ENCODE measurements at regions not wholly inside any gene's neighbourhood (a gene's known extent, or its start where the extent isn't known, plus 50 kb on each side); places are given as distances from the start of the nearest gene placed in this dataset.

DNA sequence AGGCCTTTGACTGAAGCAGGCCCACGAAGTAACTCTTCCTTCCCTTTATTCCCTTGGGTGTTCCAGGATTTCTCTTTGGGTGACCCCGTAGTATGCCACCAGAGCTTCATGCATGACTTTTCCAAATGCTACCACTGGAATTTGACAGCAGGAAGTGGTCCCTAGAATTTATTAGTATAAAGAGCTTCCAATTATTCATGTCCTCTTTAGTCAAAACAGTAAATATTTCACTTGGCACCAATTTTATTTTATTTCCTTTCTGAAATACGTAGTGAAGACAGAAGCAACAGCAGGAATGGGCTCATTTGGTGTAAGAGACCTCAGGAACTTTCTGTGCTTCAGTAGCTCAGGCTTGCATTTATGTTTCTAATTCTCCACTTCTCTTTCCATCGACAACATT is 151.3 kb downstream of the LCA5 start:
- TF ChIP-seq MEIS2 (IDR thresholded peaks at IDR 0.05; ENCODE audit: partially characterized antibody): no peak
- no peak for TF ChIP-seq POLR2A (conservative IDR thresholded peaks at IDR 0.05)
- TF ChIP-seq, protein P1, sequence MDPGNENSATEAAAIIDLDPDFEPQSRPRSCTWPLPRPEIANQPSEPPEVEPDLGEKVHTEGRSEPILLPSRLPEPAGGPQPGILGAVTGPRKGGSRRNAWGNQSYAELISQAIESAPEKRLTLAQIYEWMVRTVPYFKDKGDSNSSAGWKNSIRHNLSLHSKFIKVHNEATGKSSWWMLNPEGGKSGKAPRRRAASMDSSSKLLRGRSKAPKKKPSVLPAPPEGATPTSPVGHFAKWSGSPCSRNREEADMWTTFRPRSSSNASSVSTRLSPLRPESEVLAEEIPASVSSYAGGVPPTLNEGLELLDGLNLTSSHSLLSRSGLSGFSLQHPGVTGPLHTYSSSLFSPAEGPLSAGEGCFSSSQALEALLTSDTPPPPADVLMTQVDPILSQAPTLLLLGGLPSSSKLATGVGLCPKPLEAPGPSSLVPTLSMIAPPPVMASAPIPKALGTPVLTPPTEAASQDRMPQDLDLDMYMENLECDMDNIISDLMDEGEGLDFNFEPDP (CRISPR knock-in tag; IDR thresholded peaks at IDR 0.05): no peak
- TF ChIP-seq KLF16 (IDR thresholded peaks at IDR 0.05): no peak
- no peak for TF ChIP-seq TAF1 (IDR thresholded peaks at IDR 0.05; ENCODE audit: control insufficient read depth, extremely low read depth, insufficient read depth, low read length, severe bottlenecking)
- TF ChIP-seq MYC (IDR thresholded peaks at IDR 0.05; ENCODE audit: low read depth, low read length): no peak
- TF ChIP-seq MYC (CRISPR knock-in tag; IDR thresholded peaks at IDR 0.05; ENCODE audit: borderline replicate concordance, low read depth): no peak
- no peak for TF ChIP-seq EZH2 (IDR thresholded peaks at IDR 0.05; ENCODE audit: borderline replicate concordance, low read depth, low read length)
- no peak for TF ChIP-seq RBBP5 (IDR thresholded peaks at IDR 0.05; ENCODE audit: borderline replicate concordance, insufficient read depth, low read length, poor library complexity, severe bottlenecking)
- TF ChIP-seq, protein P2, sequence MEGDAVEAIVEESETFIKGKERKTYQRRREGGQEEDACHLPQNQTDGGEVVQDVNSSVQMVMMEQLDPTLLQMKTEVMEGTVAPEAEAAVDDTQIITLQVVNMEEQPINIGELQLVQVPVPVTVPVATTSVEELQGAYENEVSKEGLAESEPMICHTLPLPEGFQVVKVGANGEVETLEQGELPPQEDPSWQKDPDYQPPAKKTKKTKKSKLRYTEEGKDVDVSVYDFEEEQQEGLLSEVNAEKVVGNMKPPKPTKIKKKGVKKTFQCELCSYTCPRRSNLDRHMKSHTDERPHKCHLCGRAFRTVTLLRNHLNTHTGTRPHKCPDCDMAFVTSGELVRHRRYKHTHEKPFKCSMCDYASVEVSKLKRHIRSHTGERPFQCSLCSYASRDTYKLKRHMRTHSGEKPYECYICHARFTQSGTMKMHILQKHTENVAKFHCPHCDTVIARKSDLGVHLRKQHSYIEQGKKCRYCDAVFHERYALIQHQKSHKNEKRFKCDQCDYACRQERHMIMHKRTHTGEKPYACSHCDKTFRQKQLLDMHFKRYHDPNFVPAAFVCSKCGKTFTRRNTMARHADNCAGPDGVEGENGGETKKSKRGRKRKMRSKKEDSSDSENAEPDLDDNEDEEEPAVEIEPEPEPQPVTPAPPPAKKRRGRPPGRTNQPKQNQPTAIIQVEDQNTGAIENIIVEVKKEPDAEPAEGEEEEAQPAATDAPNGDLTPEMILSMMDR (IDR thresholded peaks at IDR 0.05 in 2 of 3, conservative IDR thresholded peaks at IDR 0.05 in 1 of 3; ENCODE audit: insufficient read depth in 2 of 3, low read depth in 1 of 3, low read length in 3 of 3): no peak

Measured in K562 (cell line).